ACHN (cell line): ENCODE measurements at regions not wholly inside any gene's neighbourhood (a gene's known extent, or its start where the extent isn't known, plus 50 kb on each side); places are given as distances from the start of the nearest gene placed in this dataset.

Experiments used
- DNase-seq: peaks from one replicate; pipeline ENCODE4 v3.0.0-alpha.2; 2015
- in situ Hi-C: cut with HindIII; loops from 2 replicates; pipeline ENCODE4 v1.10.0; 2017; ENCODE audit warnings: low sequenced_read_pairs, low pct_ligation_motif_present, low pct_unique_long_range_greater_than_20kb

DNA sequence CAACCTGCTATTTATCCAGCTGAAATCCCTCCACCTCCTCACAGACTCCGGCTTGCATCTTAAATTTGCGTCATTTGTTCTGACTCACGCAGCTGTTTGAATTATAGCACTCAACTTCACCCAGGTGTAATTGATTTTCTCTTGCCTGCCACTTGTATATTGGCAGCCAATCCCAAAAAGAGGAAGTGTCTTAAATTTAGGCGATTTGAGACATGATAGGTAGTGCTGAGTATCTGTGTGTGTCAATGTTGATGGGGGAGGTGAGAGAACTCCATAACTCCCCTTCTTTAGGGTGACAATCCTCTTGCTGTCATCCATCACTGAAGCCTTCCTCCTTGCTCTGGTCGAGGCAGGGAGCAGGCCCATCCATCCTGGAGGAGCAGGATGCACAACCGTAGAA, 77.2 kb upstream of the TPRG1 start:
- DNase-seq = no peak
- in situ Hi-C loops = no loop called here

DNA sequence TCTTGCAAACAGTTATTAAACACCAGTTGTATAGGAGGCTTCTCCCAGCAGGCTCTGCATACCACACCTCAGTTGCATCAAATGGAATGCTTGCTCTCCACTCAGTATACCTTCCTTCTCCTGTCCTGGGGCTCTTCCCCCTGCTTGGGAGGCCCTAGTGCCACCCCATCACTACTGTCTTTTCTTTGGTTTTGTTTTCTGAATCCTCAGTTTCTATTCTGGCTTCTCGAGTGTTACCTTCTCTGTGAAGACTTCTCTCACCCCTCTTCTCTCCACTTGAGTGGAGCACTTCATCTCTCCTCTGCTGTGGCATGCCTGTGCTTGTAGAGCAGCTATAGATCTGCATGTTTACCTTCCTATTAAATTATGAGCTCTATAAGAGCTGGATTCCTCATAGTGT, 75.7 kb upstream of the TPRG1 start:
- in situ Hi-C loops = no loop called here
- DNase-seq = no peak

DNA sequence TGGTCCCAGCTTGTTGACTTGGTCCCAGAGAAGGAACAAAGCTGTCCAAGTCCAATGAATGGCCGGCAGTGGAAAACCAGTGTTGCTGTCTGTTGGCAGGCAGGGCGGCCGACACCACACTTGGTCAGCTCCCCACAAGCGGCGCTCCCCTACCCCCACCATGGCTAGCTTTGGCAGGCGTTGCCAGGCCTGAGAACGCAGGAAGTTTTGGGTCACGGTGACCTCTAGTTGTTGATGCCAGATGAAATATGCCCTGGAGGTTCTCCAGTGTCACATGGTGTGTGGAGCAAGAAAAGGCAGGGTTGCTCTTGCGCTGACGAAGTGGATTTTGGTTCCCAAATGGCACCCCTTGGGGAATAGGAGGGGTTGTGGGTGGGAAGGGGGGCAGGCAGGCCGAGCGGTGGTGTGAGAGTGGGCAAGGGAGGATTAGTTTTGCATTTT, 72.7 kb upstream of the TPRG1 start:
- no peak for DNase-seq
- in situ Hi-C loops = no loop called here

DNA sequence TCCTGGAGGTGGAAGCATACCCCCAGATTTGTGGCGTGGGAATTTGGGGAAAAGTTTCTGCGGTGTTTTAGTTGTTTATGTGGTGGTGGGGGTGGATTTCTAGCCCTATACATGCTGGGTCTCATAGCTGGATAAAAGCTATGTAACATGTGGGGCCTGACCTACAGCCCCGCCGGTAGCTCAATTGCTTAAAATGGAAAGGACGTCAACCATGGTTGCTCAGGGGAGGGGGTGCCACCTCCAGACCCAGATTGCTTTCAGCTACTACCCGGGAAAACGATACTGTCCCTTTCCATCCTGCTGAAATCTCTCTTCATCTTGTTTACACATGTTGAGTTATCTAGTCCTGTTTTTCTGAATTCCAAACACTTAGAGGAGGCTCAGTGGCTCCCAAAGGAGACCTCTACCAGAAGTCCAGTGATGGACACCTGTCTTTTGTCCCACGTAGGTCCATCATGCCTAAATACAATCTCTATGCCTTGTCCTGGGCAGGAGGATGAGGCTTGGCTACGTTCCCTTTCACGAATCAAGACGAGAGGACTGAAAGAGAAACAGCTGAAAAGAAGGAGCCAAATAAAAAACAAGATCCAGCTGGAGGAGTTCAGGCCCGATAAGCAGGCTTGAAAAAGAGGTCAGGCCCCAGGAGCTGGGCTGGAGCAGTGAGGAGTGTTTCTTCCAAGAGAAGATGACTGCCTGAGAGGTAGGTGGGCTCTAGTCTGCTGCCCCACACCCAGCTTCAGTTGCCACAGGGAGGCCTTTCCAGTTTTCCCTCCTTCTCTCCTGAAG, 72.1 kb upstream of the TPRG1 start:
- in situ Hi-C loops = no loop called here
- DNase-seq = no peak

DNA sequence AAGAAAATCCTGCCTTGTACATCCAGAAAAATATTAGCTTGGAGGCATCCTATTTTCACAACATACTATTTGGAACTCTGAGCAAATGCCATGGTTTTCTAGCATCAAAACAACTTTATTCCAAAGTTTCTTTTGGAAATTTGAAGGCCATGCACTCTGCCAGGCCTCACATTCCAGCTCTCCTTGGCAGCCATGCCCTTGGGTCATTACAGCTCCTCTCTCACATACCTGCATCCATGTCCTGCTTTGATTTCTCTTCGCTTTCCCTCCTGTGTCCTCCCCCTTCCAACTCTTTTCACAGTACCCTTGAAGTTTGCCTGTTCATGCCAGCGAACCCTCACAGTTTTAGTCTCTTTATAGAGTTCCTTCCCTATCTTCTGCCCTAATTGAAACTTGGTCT, 70.9 kb upstream of the TPRG1 start:
- in situ Hi-C loops = no loop called here
- no peak for DNase-seq

DNA sequence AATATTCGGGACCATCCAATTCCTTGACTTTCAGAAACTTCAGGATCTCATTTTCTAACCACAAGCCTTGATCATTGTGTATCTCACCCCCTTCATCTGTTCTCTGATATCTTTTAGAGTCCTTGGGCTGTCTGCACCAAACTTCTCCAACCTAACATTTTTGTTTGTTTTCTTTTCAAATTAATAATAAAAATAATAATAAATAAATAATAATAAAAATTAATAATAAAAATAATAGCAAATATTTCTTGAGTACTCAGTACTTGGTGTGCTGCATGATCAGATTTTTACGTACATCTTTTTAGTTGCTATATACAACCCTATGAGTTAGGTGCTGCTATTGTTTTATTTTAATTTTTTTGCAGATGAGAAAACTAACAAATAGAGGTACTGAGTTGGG, 70.2 kb upstream of the TPRG1 start:
- in situ Hi-C loops = no loop called here
- no peak for DNase-seq

DNA sequence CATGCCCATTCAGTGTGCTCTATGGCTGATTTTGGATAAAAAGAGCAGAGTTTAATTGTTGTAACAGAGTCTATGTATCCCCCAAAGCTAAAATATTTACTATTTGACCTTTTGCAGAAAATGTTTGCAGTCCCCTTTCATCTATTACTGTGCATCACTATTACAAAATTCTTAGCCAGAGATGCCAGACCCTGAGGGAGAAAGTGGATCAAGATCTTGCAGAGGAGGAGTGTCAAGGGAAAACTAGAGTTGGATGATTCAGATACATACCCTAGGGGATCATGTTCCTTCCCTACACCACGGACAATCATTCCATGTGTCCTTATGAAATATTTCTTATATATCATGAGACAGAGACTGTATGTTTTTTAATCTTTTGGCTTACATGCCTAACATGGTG, 68.6 kb upstream of the TPRG1 start:
- no peak for DNase-seq
- in situ Hi-C loops = no loop called here

DNA sequence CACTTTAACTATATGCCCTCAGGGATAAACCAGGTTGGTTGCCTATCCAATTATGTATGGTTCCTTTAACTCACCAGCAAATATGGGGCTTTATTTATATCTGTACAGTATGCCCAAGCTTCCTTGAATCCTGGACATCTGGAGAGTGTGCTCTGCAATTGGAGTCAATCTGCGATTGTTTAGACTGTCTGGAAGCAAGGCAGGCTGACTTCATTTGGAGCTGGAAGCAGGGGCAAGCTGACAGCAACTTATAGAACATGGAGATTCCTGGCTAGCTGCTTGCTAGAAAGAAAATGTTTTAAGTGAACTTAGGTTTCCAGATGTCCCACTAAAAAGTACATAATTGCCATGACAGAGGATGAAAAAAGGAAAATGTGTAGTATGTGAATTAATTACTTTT, 63.7 kb upstream of the TPRG1 start:
- no peak for DNase-seq
- in situ Hi-C loops = no loop called here

DNA sequence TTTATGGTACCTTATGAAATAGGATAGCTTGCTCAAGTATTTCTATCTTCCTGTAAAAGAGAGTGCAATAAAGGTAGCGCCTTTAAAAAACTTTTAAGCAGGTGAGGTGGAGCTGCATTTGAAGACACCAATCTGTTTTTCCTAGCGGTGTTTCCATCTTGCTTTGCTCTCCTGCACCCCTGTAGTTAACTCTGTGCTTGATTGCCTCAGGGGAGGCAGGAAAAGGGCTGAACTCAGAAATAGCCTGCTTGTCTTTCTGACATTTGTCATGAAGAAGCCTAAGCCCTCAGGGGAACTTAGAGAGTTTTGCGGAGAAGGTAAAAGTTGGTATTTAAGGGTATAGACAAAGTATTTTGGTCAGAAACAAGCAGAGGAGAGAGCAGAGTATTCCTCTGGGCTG, 63.0 kb upstream of the TPRG1 start:
- DNase-seq = no peak
- in situ Hi-C loops = no loop called here

DNA sequence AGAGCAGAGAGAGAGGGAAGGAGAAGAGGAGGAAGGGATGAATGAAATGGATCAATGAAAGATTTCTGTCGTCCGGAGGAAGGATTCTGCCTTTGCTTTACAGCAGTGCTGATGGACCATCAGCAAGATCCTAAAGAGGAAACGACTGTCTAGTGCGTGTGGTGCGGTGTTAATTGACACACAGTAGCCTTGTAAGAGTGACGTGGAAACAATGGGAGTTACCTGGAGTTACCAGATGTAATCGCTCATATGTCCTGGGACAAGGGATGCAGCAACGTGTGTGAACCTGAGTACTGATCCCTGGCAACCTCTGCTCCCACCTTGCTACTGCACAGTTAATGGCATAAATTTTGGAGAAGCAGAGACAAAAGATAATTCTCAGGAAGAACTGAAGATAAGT, 62.6 kb upstream of the TPRG1 start:
- no peak for DNase-seq
- in situ Hi-C loops = no loop called here

DNA sequence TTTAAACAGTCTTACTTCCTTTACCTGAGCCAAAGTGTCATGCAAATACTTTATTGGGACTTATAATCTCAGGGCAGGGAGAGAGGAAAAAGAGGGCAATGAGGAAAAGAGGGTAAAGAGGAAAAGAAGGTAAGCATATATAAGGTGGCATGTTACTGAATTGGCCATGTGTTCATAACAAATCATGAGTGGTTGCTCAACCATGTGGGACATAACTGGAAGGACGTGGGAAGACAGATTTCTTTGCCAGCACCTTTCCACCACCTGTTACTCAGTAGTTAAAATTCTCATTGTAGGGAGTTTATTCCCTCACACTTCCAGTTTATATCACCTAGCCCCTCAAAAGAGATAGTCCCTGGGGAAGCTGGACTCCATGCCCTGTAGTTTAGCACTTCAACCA, 54.7 kb upstream of the TPRG1 start:
- no peak for DNase-seq
- in situ Hi-C loops = no loop called here

DNA sequence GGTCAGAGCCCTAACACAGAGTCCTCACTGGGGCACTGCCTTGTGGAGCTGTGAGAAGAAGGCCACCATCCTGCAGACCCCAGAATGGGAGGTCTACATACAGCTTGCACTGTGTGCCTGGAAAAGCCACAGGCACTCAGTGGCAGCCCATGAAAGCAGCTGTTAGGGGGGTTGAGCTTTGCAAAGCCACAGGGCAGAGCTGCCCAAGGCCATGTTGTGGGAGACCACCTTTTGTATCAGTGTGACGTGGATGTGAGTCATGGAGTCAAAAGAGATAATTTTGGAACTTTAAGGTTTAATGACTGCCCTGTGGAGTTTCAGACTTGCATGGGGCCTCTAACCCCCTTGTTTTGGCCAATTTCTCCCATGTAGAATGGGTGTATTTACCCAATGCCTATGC, 52.9 kb upstream of the TPRG1 start:
- DNase-seq = no peak
- in situ Hi-C loops = no loop called here

DNA sequence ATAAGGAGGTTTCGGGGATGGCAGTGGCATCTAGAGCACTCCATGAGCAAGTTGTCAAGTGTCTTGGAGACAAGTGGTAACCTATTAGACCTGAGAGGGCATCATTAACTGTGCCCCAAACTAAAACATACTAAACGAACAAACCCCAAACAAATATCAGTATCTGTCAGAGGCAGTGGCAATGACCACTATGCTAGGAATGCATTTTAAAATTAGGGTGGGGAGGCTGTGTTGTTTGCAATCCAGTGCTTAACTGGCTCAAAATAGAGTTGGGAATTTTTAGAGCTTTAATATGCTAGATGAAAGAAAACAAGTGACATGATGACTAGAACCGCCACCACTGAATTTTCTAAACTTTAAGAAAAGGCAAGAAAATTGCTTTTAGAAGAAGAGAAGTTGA, 51.8 kb upstream of the TPRG1 start:
- in situ Hi-C loops = no loop called here
- DNase-seq = no peak

DNA sequence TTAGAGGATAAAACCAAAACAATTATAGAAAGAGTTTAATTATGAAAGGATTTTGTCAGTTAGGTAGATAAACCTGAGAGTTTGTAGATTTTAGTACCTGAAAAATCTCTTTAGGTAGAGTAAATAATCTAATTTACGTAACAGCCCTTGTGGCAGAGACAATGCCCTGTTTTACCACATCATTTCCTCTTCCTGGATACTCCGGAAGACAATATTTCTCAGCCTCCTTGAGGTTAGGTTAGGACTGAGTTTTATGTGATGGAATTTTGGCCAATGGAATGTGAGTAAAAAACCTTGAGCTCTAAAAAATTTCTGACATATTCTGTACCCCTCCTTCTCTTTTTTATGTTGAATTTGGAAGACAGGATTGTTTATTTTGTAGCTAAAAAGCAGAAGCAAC, 50.7 kb upstream of the TPRG1 start:
- no peak for DNase-seq
- in situ Hi-C loops = no loop called here
